Tibial nerve (tissue), 4 donors: ENCODE measurements at regions not wholly inside any gene's neighbourhood (a gene's known extent, or its start where the extent isn't known, plus 50 kb on each side); places are given as distances from the start of the nearest gene placed in this dataset.
"Not testable (repeated sequence)": the region's sequence is repeated elsewhere in the genome, so short reads cannot be mapped to it uniquely, and the experiment has no call there.

Experiments used
- DNase-seq, 2 donors: peaks; one replicate each; pipeline ENCODE4 v3.0.0-alpha.2; 2019; ENCODE audit warnings: low spot score in 2 of 2
- H3K27ac ChIP-seq, 4 donors: fragments of 200-600 bp; sonication (generic) in 3 of 4; one replicate each; pipeline ENCODE4 v1.5.1; 2017 to 2019; ENCODE audit warnings: mild to moderate bottlenecking in 1 of 4
- H3K27me3 ChIP-seq, 2 donors: fragments of 200-600 bp; sonication (generic) in 1 of 2; one replicate each; pipeline versions ENCODE4 v1.5.1 to v1.6.0; 2017 to 2019
- H3K36me3 ChIP-seq, 3 donors: fragments of 200-600 bp; sonication (generic); one replicate each; pipeline ENCODE4 v1.5.1; 2018 to 2019
- H3K4me1 ChIP-seq, 4 donors: fragments of 200-600 bp; sonication (generic) in 3 of 4; one replicate each; pipeline ENCODE4 v1.5.1; 2017 to 2019
- H3K4me3 ChIP-seq, 4 donors: fragments of 200-600 bp; sonication (generic) in 3 of 4; one replicate each; pipeline ENCODE4 v1.5.1; 2017 to 2019; ENCODE audit warnings: mild to moderate bottlenecking in 1 of 4, moderate library complexity in 1 of 4
- H3K9me3 ChIP-seq, 4 donors: fragments of 200-600 bp; sonication (generic) in 3 of 4; one replicate each; pipeline ENCODE4 v1.5.1; 2017 to 2019
- EP300 ChIP-seq, 2 donors: sonication (generic); formaldehyde crosslinking; IDR thresholded peaks; one replicate each; pipeline ENCODE4 v1.6.1; 2017; ENCODE audit warnings: antibody characterized with exemption in 2 of 2, mild to moderate bottlenecking in 1 of 2
- POLR2A ChIP-seq, 2 donors: fragments of 450-650 bp; IDR thresholded peaks; one replicate each; pipeline ENCODE4 v1.6.1; 2017; ENCODE audit warnings: antibody characterized with exemption in 2 of 2, mild to moderate bottlenecking in 2 of 2, moderate library complexity in 2 of 2
- WGBS, 2 donors: methylation state at CpG; one replicate each; pipeline ENCODE4 v1.1.5; 2018; 5-methylcytosine and 5-hydroxymethylcytosine counted together
- TF ChIP-seq, protein P1 (sequence below), 5 experiments: fragments of 200-600 bp in 3 of 5; fragments of 450-650 bp in 2 of 5; sonication (generic) in 3 of 5; IDR thresholded peaks; one replicate each; pipeline ENCODE4 v1.5.1; 2016 to 2019; ENCODE audit warnings: antibody characterized with exemption in 5 of 5, mild to moderate bottlenecking in 3 of 5, moderate library complexity in 2 of 5

DNA sequence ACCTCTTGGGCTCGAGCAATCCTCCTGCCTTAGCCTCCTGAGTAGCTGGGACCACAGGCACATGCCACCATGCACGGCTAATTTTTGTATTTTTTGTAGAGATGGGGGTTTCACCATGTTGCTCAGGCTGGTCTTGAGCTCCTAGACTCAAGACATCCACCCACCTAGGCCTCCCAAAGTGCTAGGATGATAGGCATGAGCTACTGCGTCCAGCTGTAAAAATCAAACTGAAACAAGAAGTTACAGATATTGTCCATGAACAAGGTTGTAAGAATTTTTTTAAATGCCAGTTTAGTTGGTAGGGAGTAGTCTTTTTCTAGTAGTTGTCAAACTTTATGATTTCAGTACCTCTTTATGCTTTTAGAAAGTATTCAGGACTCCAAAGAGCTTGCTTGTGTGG, 424.4 kb upstream of the PMFBP1 start:
- DNase-seq, result no peak
- TF ChIP-seq POLR2A (IDR thresholded peaks at IDR 0.05) (no peak), EP300 (IDR thresholded peaks at IDR 0.05) (no peak)
- H3K9me3 ChIP-seq, result no peaks in the 10 kb centered on the region
- no peak overlapping the region for H3K4me3 ChIP-seq
- no peak overlapping the region for H3K27ac ChIP-seq
- no peaks in the 10 kb centered on the region for H3K27me3 ChIP-seq
- 86 to 92% methylated on average over 3 of the region's 3 CpGs for WGBS, 2 donors
- no peaks in the 10 kb centered on the region for H3K36me3 ChIP-seq
- no peaks in the 10 kb centered on the region for H3K4me1 ChIP-seq

DNA sequence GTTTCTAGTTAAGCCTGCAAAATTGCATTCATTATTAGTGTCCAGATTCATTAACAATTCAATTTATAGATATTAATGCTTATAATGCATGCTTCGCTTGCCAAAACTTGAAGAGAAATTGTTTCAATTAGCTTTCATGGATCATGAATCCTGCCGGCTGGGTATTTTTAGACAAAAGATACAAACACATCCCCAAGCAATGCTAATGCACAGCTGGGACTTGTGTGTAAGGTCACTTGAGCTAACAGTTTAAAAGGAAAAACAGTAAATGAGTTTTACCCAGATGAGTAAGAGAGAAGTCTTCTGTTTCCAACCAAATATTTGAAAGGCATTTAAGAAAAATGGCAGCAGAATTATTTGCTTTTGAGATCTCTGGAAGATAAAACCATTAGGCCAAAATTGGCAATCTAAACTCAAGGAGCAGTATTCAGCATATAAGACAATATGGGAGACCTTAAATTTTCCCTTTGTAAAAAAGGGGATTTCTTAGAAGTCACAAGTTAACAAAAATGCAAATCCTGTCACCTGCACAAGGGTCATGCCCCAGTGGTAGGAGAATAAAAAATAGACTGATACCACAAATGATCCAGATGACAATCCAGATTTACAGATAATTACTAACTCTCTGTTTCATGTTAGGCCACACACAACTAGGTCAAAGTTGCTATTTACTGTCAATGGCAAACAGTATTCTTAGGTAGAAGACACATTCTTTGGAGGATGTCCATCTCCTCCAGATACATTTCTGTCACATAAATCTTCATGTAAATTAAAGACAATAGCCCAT, 418.4 kb upstream of the PMFBP1 start:
- TF ChIP-seq, protein P1, sequence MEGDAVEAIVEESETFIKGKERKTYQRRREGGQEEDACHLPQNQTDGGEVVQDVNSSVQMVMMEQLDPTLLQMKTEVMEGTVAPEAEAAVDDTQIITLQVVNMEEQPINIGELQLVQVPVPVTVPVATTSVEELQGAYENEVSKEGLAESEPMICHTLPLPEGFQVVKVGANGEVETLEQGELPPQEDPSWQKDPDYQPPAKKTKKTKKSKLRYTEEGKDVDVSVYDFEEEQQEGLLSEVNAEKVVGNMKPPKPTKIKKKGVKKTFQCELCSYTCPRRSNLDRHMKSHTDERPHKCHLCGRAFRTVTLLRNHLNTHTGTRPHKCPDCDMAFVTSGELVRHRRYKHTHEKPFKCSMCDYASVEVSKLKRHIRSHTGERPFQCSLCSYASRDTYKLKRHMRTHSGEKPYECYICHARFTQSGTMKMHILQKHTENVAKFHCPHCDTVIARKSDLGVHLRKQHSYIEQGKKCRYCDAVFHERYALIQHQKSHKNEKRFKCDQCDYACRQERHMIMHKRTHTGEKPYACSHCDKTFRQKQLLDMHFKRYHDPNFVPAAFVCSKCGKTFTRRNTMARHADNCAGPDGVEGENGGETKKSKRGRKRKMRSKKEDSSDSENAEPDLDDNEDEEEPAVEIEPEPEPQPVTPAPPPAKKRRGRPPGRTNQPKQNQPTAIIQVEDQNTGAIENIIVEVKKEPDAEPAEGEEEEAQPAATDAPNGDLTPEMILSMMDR (IDR thresholded peaks at IDR 0.05), result no peak
- TF ChIP-seq POLR2A (IDR thresholded peaks at IDR 0.05) (no peak), EP300 (IDR thresholded peaks at IDR 0.05) (no peak)
- no peak overlapping the region for H3K27ac ChIP-seq
- no peaks in the 10 kb centered on the region for H3K27me3 ChIP-seq
- H3K4me3 ChIP-seq, result no peak overlapping the region
- H3K4me1 ChIP-seq, result peaks cover 0 to 5% (median 0%) of the 10 kb centered on the region in 4 donors
- WGBS, 2 donors, result 40 to 44% methylated on average over 2 of the region's 2 CpGs
- H3K36me3 ChIP-seq, result no peaks in the 10 kb centered on the region
- no peaks in the 10 kb centered on the region for H3K9me3 ChIP-seq
- no peak for DNase-seq

DNA sequence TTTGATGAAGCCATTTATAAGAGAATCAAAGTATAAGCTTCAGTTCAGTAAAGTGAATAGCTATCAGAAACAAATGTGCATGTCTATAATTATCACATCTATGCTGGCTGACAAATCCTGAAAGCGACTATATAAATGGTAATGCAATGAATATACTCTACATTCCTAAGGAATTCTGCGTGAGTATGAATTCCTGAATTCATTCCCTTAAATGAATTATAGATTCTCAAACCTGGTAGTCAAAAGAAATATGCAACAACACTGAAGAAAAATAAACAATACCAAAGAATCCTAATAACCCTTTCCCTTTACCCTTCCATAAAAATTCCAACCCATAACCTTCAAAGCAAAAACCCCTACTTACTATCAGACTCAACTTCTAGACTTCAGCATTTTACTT, 416.6 kb upstream of the PMFBP1 start:
- Histone ChIP-seq H3K27ac (no peak overlapping the region), H3K27me3 (no peaks in the 10 kb centered on the region)

DNA sequence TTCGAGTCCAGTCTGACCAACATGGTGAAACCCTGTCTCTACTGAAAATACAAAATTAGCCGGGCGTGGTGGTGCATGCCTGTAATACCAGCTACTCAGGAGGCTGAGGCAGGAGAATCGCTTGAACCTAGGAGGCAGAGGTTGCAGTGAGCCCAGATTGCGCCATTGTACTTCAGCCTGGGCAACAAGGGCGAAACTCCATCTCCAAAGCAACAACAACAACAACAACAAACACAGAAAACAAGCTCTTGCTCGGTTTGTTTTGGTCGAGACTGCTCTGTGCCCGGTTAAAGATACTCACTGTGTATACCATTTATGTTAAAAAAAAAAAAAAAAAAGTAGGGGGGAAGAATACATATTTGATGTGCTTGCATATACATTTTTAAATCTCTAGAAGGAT, 406.1 kb upstream of the PMFBP1 start:
- H3K27ac ChIP-seq, H3K4me3 ChIP-seq, H3K4me1 ChIP-seq, H3K36me3 ChIP-seq, H3K27me3 ChIP-seq, H3K9me3 ChIP-seq, DNase-seq: not testable (repeated sequence)
- 97 to 99% methylated on average over 9 of the region's 9 CpGs for WGBS, 2 donors

More for the DNA sequence above, 416.6 kb upstream of the PMFBP1 start:
- no peak for DNase-seq
- Histone ChIP-seq H3K4me1 (peaks cover 0 to 5% (median 0%) of the 10 kb centered on the region in 4 donors), H3K4me3 (no peak overlapping the region), H3K9me3 (no peaks in the 10 kb centered on the region), H3K36me3 (no peaks in the 10 kb centered on the region)
- 54 to 57% methylated on average over 2 of the region's 2 CpGs for WGBS, 2 donors
- TF ChIP-seq, protein P1 (IDR thresholded peaks at IDR 0.05), result no peak
- TF ChIP-seq POLR2A (IDR thresholded peaks at IDR 0.05) (no peak), EP300 (IDR thresholded peaks at IDR 0.05) (no peak)

DNA sequence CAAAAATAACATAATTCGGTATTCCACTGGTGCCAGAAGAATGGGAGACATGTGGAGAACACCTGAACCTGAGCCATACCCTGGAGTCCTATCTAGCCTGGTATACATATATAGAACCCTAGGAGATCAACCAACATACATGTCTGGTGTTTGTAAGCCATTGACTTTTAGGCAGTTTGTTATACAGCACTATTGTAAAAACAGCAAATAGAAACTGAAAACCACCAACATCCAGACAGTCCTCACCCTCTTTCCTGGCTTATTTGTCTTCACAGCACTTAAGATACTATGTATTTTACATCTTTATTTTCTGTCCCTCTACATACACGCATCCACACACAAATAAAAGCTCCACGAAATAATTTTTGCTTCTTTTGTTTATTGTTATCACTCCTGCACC, 404.2 kb upstream of the PMFBP1 start:
- Histone ChIP-seq H3K4me3 (no peak overlapping the region), H3K4me1 (no peaks in the 10 kb centered on the region), H3K9me3 (peaks cover 0 to 4% (median 0%) of the 10 kb centered on the region in 4 donors), H3K27ac (no peak overlapping the region), H3K27me3 (no peaks in the 10 kb centered on the region), H3K36me3 (no peaks in the 10 kb centered on the region)
- TF ChIP-seq EP300 (IDR thresholded peaks at IDR 0.05) (no peak), POLR2A (IDR thresholded peaks at IDR 0.05) (no peak)
- TF ChIP-seq, protein P1 (IDR thresholded peaks at IDR 0.05), result no peak
- WGBS, 2 donors, result 90 to 92% methylated on average over 3 of the region's 3 CpGs
- DNase-seq, result no peak

DNA sequence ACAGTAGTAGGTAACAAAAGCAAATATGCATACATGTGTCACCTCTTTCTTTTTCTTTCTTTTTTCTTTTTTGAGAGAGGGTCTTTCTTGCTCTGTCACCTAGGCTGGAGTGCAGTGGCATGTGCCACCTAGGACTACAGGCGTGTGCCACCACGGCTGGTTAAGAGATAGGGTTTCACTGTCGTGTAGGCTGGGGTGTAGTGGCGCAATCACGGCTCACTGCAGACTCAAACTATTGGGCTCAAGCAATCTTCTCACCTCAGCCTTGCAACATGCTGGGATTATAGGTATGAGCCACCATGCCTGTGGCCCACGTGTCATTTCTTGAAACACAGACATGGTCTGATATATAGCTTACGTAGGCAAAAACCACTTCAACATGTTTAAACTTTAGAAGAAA, 397.7 kb upstream of the PMFBP1 start:
- TF ChIP-seq, protein P1 (IDR thresholded peaks at IDR 0.05), result no peak
- TF ChIP-seq EP300 (IDR thresholded peaks at IDR 0.05), result no peak
- TF ChIP-seq POLR2A (IDR thresholded peaks at IDR 0.05), result no peak

More for the DNA sequence above, 397.7 kb upstream of the PMFBP1 start:
- WGBS, 2 donors, result 85 to 90% methylated on average over 7 of the region's 7 CpGs
- Histone ChIP-seq H3K27me3 (no peaks in the 10 kb centered on the region), H3K4me3 (no peak overlapping the region), H3K36me3 (no peaks in the 10 kb centered on the region), H3K27ac (no peak overlapping the region), H3K4me1 (no peaks in the 10 kb centered on the region), H3K9me3 (no peaks in the 10 kb centered on the region)
- DNase-seq, result no peak
